Transverse colon (tissue), 4 donors: ENCODE measurements at regions not wholly inside any gene's neighbourhood (a gene's known extent, or its start where the extent isn't known, plus 50 kb on each side); places are given as distances from the start of the nearest gene placed in this dataset.

Source experiments
- DNase-seq: peaks from one replicate; pipeline ENCODE4 v3.0.0-alpha.2; 2019
- H3K27ac ChIP-seq, 4 donors: fragments of 200-600 bp; sonication (generic); 2 replicates each; pipeline ENCODE4 v1.5.1; 2016 to 2018; ENCODE audit warnings: inconsistent platforms in 4 of 4
- H3K27me3 ChIP-seq: fragments of 200-600 bp; sonication (generic); 2 replicates; pipeline ENCODE4 v1.5.1; 2017; ENCODE audit warnings: inconsistent platforms
- H3K36me3 ChIP-seq, 4 donors: fragments of 200-600 bp; sonication (generic); 2 replicates each; pipeline ENCODE4 v1.5.1; 2017 to 2019; ENCODE audit warnings: inconsistent platforms in 4 of 4
- H3K4me1 ChIP-seq, 4 donors: fragments of 200-600 bp; sonication (generic); 2 replicates each; pipeline ENCODE4 v1.5.1; 2017 to 2020; ENCODE audit warnings: inconsistent platforms in 4 of 4
- H3K4me3 ChIP-seq, 4 donors: fragments of 200-600 bp; sonication (generic); 1 replicate in 1 of 4; 2 replicates in 3 of 4; pipeline versions ENCODE4 v1.5.1 to v1.6.1; 2017 to 2019; ENCODE audit warnings: inconsistent platforms in 4 of 4
- H3K9me3 ChIP-seq, 2 donors: fragments of 200-600 bp; sonication (generic); 2 replicates each; pipeline ENCODE4 v1.5.1; 2017 to 2019; ENCODE audit warnings: inconsistent platforms in 2 of 2
- EP300 ChIP-seq: sonication (generic); formaldehyde crosslinking; IDR thresholded peaks from one replicate; pipeline ENCODE4 v1.6.1; 2017; ENCODE audit warnings: antibody characterized with exemption, low read depth
- POLR2A ChIP-seq: fragments of 450-650 bp; IDR thresholded peaks from one replicate; pipeline ENCODE4 v1.6.1; 2016; ENCODE audit warnings: antibody characterized with exemption, mild to moderate bottlenecking, moderate library complexity
- POLR2AphosphoS5 ChIP-seq, 3 donors: sonication (generic); formaldehyde crosslinking; IDR thresholded peaks; one replicate each; pipeline ENCODE4 v1.6.1; 2016; ENCODE audit warnings: antibody characterized with exemption in 3 of 3
- WGBS, 2 donors: methylation state at CpG; one replicate each; pipeline ENCODE4 v1.1.5; 2018; ENCODE audit warnings: low coverage in 1 of 2; 5-methylcytosine and 5-hydroxymethylcytosine counted together
- in situ Hi-C, 4 donors: fragments of 200-750 bp; cut with MboI; loops; one replicate each; pipeline versions ENCODE4 v1.15.0 to v1.15.1; 2017; ENCODE audit warnings: low sequenced_read_pairs in 3 of 4, low pct_ligation_motif_present in 1 of 4, low pct_unique_long_range_greater_than_20kb in 1 of 4
- intact Hi-C: fragments of 100-400 bp; cut with DNase I; formaldehyde crosslinking; loops from one replicate; pipeline ENCODE4 v1.15.1; 2023; ENCODE audit warnings: low total_unique reads
- TF ChIP-seq, protein P1 (sequence below), 5 experiments: fragments of 200-600 bp in 3 of 5; fragments of 450-650 bp in 2 of 5; sonication (generic) in 3 of 5; IDR thresholded peaks; 1 replicate in 2 of 5; 2 replicates in 3 of 5; pipeline ENCODE4 v1.5.1; 2016 to 2017; ENCODE audit warnings: antibody characterized with exemption in 5 of 5, inconsistent platforms in 3 of 5, mild to moderate bottlenecking in 2 of 5, moderate library complexity in 1 of 5

DNA sequence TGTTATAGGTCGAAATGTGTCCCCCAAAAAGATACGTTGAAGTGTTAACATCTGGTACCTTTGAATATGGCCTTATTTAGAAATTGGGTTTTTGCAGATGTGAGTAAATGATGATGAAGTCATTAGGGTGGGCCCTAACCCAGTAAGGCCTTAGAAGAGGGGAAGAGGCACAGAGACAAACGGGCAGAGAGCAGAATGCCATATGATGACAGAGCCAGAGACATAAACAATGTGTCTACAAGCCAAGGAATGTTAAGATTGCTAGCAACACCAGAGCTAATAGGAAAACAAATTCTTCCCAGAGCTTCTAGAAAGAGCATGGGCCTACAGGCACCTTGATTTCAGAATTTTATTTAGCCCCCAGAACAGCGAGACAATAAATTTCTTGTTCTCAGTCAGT is 693.1 kb upstream of the NECTIN3 start:
- Histone ChIP-seq H3K27ac (no peak overlapping the region), H3K27me3 (no peaks in the 10 kb centered on the region), H3K4me1 (peaks cover 0 to 12% (median 1%) of the 10 kb centered on the region in 4 donors), H3K9me3 (peaks cover 0 to 4% of the 10 kb centered on the region in 2 donors), H3K4me3 (no peak overlapping the region), H3K36me3 (no peaks in the 10 kb centered on the region)
- WGBS, 2 donors: 67 to 75% methylated on average over 2 to 4 of the region's 4 CpGs
- TF ChIP-seq EP300 (no peak), POLR2A (no peak), POLR2AphosphoS5 (IDR thresholded peaks at IDR 0.05) (no peak)
- TF ChIP-seq, protein P1, sequence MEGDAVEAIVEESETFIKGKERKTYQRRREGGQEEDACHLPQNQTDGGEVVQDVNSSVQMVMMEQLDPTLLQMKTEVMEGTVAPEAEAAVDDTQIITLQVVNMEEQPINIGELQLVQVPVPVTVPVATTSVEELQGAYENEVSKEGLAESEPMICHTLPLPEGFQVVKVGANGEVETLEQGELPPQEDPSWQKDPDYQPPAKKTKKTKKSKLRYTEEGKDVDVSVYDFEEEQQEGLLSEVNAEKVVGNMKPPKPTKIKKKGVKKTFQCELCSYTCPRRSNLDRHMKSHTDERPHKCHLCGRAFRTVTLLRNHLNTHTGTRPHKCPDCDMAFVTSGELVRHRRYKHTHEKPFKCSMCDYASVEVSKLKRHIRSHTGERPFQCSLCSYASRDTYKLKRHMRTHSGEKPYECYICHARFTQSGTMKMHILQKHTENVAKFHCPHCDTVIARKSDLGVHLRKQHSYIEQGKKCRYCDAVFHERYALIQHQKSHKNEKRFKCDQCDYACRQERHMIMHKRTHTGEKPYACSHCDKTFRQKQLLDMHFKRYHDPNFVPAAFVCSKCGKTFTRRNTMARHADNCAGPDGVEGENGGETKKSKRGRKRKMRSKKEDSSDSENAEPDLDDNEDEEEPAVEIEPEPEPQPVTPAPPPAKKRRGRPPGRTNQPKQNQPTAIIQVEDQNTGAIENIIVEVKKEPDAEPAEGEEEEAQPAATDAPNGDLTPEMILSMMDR (IDR thresholded peaks at IDR 0.05): no peak
- no peak for DNase-seq
- intact Hi-C loops: no loop called here
- in situ Hi-C loops: no loop called here

DNA sequence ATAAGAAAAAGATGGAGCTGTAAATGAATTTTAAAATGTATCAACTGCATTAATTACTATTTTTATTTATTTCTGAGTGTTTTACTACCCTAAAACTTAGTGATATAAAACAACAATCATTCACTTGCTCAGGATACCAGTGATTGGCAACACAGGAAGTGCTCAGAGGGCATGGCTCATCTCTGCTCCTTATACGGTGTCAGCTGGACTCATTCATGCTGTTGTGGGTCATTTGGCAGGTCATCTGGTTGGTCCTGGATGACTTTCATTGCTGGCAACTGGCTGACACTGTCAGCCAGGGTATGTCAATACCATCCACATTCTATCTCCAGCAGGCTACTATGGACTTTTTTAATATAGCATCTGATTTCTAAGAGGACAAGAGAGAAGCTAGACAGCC is 689.6 kb upstream of the NECTIN3 start:
- WGBS, 2 donors: 29 to 33% methylated on average over 1 of the region's 1 CpG
- Histone ChIP-seq H3K27me3 (no peaks in the 10 kb centered on the region), H3K4me3 (no peak overlapping the region), H3K27ac (no peak overlapping the region), H3K4me1 (peaks cover 0 to 3% (median 0%) of the 10 kb centered on the region in 4 donors), H3K36me3 (no peaks in the 10 kb centered on the region), H3K9me3 (peaks cover 0 to 4% of the 10 kb centered on the region in 2 donors)
- in situ Hi-C loops (no loop called here), intact Hi-C loops (no loop called here)
- no peak for TF ChIP-seq POLR2A
- TF ChIP-seq, protein P1 (IDR thresholded peaks at IDR 0.05): no peak
- no peak for TF ChIP-seq POLR2AphosphoS5 (IDR thresholded peaks at IDR 0.05)
- no peak for TF ChIP-seq EP300
- DNase-seq: no peak

DNA sequence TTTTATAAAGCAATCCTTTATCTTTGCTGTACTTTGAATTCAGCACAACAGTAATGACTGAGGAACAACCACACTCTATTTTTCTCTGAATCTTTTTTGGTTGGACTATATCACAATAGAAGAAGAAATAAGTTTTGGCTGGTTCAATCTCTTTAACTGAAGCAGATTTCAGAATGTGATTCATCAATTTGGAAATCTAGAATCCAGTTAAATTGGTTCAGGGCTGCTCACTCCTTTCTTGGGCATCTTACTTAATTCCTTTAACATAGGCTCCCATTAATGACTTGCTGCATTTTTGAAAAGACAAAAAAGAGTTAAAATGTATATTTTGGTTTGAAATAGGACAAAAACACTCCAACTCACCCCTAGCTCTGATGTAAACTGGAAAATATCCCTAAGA is 688.3 kb upstream of the NECTIN3 start:
- Histone ChIP-seq H3K9me3 (peaks cover 0 to 4% of the 10 kb centered on the region in 2 donors), H3K27ac (no peak overlapping the region), H3K36me3 (no peaks in the 10 kb centered on the region), H3K27me3 (no peaks in the 10 kb centered on the region), H3K4me1 (peaks cover 0 to 3% (median 0%) of the 10 kb centered on the region in 4 donors), H3K4me3 (no peak overlapping the region)
- TF ChIP-seq POLR2A (no peak), POLR2AphosphoS5 (IDR thresholded peaks at IDR 0.05) (no peak), EP300 (no peak)
- TF ChIP-seq, protein P1 (IDR thresholded peaks at IDR 0.05): no peak
- intact Hi-C loops (no loop called here), in situ Hi-C loops (no loop called here)
- DNase-seq: no peak

DNA sequence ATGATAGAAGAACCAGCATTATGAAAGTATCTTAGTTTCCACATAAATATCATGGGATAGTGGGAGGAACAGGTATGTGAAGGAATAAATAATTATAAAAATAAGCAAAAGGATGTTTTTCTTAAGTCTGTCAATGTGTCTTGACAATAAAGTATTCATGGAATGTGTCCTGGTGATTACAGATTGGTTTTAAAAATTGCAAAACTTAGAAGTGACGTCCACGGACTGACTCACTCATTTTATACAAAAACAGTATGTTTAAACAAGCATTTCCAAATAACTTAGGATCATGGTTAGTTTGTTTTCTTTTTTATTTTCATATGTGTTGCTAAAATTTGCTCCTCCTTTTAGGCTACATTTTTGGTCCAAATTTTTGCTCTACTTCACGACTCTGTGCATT is 687.0 kb upstream of the NECTIN3 start:
- WGBS, 2 donors: 75 to 84% methylated on average over 3 of the region's 3 CpGs
- Histone ChIP-seq H3K4me1 (peaks cover 0 to 3% (median 0%) of the 10 kb centered on the region in 4 donors), H3K27me3 (no peaks in the 10 kb centered on the region), H3K36me3 (no peaks in the 10 kb centered on the region), H3K4me3 (no peak overlapping the region), H3K27ac (no peak overlapping the region), H3K9me3 (peaks cover 0 to 4% of the 10 kb centered on the region in 2 donors)
- TF ChIP-seq POLR2A: no peak
- TF ChIP-seq, protein P1 (IDR thresholded peaks at IDR 0.05): no peak
- no peak for TF ChIP-seq EP300
- no peak for TF ChIP-seq POLR2AphosphoS5 (IDR thresholded peaks at IDR 0.05)
- in situ Hi-C loops (no loop called here), intact Hi-C loops (no loop called here)
- DNase-seq: no peak
